ENCODE measurements at regions not wholly inside any gene's neighbourhood (a gene's known extent, or its start where the extent isn't known, plus 50 kb on each side); places are given as distances from the start of the nearest gene placed in this dataset.

- TF ChIP-seq CTCF (IDR thresholded peaks at IDR 0.05) (no peak), POLR2A (IDR thresholded peaks at IDR 0.05) (no peak)
These were observed 624.8 kb downstream of the CENPC start for GRCh38 chr4:66920514-66920913.
